ENCODE measurements at regions not wholly inside any gene's neighbourhood (a gene's known extent, or its start where the extent isn't known, plus 50 kb on each side); places are given as distances from the start of the nearest gene placed in this dataset.

GRCh38 chr20:24046888-24047287 is 58.3 kb upstream of the GGTLC1 start:
- Histone ChIP-seq H3K4me1 (no peaks in the 10 kb centered on the region), H3K36me3 (no peaks in the 10 kb centered on the region), H3K27me3 (peaks cover 0 to 6% (median 0%) of the 10 kb centered on the region in 7 donors), H3K27ac (no peak overlapping the region), H3K4me3 (no peak overlapping the region), H3K9me3 (no peaks in the 10 kb centered on the region)
- DNase-seq = no peak
- WGBS, 2 donors = 64 to 68% methylated on average over 1 of the region's 1 CpG
- intact Hi-C loops (cut with DNase I) = loop anchor here in 2 of 10 donors (10.0 kb wide), 1 partner anchor 58 kb away; no protein-coding TSS in a partner anchor
- no peak for ATAC-seq
- TF ChIP-seq CTCF (IDR thresholded peaks at IDR 0.05) = no peak

GRCh38 chr20:24045621-24046318 is 57.2 kb upstream of the GGTLC1 start:
- Histone ChIP-seq H3K27ac (no peak overlapping the region), H3K27me3 (peaks cover 0 to 6% (median 0%) of the 10 kb centered on the region in 7 donors), H3K4me1 (no peaks in the 10 kb centered on the region), H3K36me3 (no peaks in the 10 kb centered on the region), H3K4me3 (no peak overlapping the region), H3K9me3 (no peaks in the 10 kb centered on the region)
- intact Hi-C loops (cut with DNase I) = loop anchor here in 2 of 10 donors (10.0 kb wide), 1 partner anchor 59 kb away; no protein-coding TSS in a partner anchor
- DNase-seq (no peak), ATAC-seq (no peak)
- TF ChIP-seq CTCF (IDR thresholded peaks at IDR 0.05) = no peak
- WGBS, 2 donors = 64 to 67% methylated on average over 10 of the region's 10 CpGs

- Histone ChIP-seq H3K4me3 (no peak overlapping the region), H3K4me1 (no peaks in the 10 kb centered on the region), H3K27me3 (peaks cover 0 to 6% (median 0%) of the 10 kb centered on the region in 7 donors), H3K27ac (no peak overlapping the region), H3K9me3 (no peaks in the 10 kb centered on the region), H3K36me3 (no peaks in the 10 kb centered on the region)
- TF ChIP-seq CTCF (IDR thresholded peaks at IDR 0.05) = no peak
- ATAC-seq (no peak), DNase-seq (no peak)
- WGBS, 2 donors = 79 to 86% methylated on average over 1 of the region's 1 CpG
- intact Hi-C loops (cut with DNase I) = loop anchor here in 2 of 10 donors (10.0 kb wide), 1 partner anchor 62 kb away; no protein-coding TSS in a partner anchor
Measured at GRCh38 chr20:24043294-24043693, 54.7 kb upstream of the GGTLC1 start.

- Histone ChIP-seq H3K4me3 (no peak overlapping the region), H3K27ac (no peak overlapping the region), H3K9me3 (no peaks in the 10 kb centered on the region), H3K27me3 (peaks cover 0 to 6% (median 0%) of the 10 kb centered on the region in 7 donors), H3K4me1 (no peaks in the 10 kb centered on the region), H3K36me3 (no peaks in the 10 kb centered on the region)
- no peak for DNase-seq
- intact Hi-C loops (cut with DNase I) = loop anchor here in 2 of 10 donors (10.0 kb wide), 1 partner anchor 62 kb away; no protein-coding TSS in a partner anchor
- no peak for ATAC-seq
- WGBS, 2 donors = 82 to 83% methylated on average over 3 of the region's 3 CpGs
- TF ChIP-seq CTCF (IDR thresholded peaks at IDR 0.05) = no peak
Measured at GRCh38 chr20:24042646-24043045, 54.1 kb upstream of the GGTLC1 start.

Data from heart right ventricle (tissue), 16 donors.